ENCODE measurements at regions not wholly inside any gene's neighbourhood (a gene's known extent, or its start where the extent isn't known, plus 50 kb on each side); places are given as distances from the start of the nearest gene placed in this dataset.

- no peak for TF ChIP-seq CTCF (conservative IDR thresholded peaks at IDR 0.05; ENCODE audit: low read length)
- no peak for TF ChIP-seq EZH2phosphoT487 (IDR thresholded peaks at IDR 0.05; ENCODE audit: borderline replicate concordance, low read depth, low read length)
Observed at GRCh38 chr5:88322785-88323184, 54.1 kb upstream of the TMEM161B start.
